Neural progenitor cell (in vitro differentiated cells): ENCODE measurements at regions not wholly inside any gene's neighbourhood (a gene's known extent, or its start where the extent isn't known, plus 50 kb on each side); places are given as distances from the start of the nearest gene placed in this dataset.
"Not testable (repeated sequence)": the region's sequence is repeated elsewhere in the genome, so short reads cannot be mapped to it uniquely, and the experiment has no call there.

Experiments
- DNase-seq: peaks from one replicate; pipeline ENCODE4 v3.0.0-alpha.2; 2016; ENCODE audit warnings: low spot score
- H2AFZ ChIP-seq: fragments of 200-600 bp; sonication (generic); replicated peaks from 2 replicates; pipeline ENCODE4 v1.6.1; 2016; ENCODE audit warnings: antibody characterized with exemption
- H3F3A ChIP-seq: fragments of 200-600 bp; sonication (generic); 2 replicates; pipeline ENCODE4 v1.6.1; 2016; ENCODE audit warnings: antibody characterized with exemption, low read depth
- H3K27ac ChIP-seq: fragments of 200-600 bp; sonication (generic); 2 replicates; pipeline ENCODE4 v1.5.1; 2016; ENCODE audit warnings: mild to moderate bottlenecking
- H3K27me3 ChIP-seq: fragments of 200-600 bp; sonication (generic); 2 replicates; pipeline ENCODE4 v1.6.1; 2016; ENCODE audit warnings: mild to moderate bottlenecking, moderate library complexity
- H3K36me3 ChIP-seq: fragments of 200-600 bp; sonication (generic); 2 replicates; pipeline ENCODE4 v1.5.1; 2016
- H3K4me1 ChIP-seq: fragments of 200-600 bp; sonication (generic); 2 replicates; pipeline ENCODE4 v1.6.1; 2016; ENCODE audit warnings: mixed run types
- H3K4me2 ChIP-seq: fragments of 200-600 bp; sonication (generic); 2 replicates; pipeline ENCODE4 v1.6.1; 2016
- H3K4me3 ChIP-seq: fragments of 200-600 bp; sonication (generic); 2 replicates; pipeline ENCODE4 v1.5.1; 2016
- H3K79me2 ChIP-seq: fragments of 200-600 bp; sonication (generic); 2 replicates; pipeline ENCODE4 v1.6.1; 2016; ENCODE audit warnings: low read depth
- H3K9ac ChIP-seq: fragments of 200-600 bp; sonication (generic); 2 replicates; pipeline ENCODE4 v1.6.1; 2016
- H3K9me3 ChIP-seq: fragments of 200-600 bp; sonication (generic); 2 replicates; pipeline ENCODE4 v1.5.1; 2016; ENCODE audit warnings: low read depth
- H4K20me1 ChIP-seq: fragments of 200-600 bp; sonication (generic); 2 replicates; pipeline ENCODE4 v1.6.1; 2016; ENCODE audit warnings: low read depth
- H3K27ac Mint-ChIP-seq: 3 replicates; pipeline ENCODE4 v1.8.0; 2021; ENCODE audit warnings: mixed read lengths
- H3K27me3 Mint-ChIP-seq: 2 replicates; pipeline ENCODE4 v1.8.0; 2022; ENCODE audit warnings: low read depth, mild to moderate bottlenecking, inconsistent platforms, moderate library complexity, mixed read lengths; ENCODE audit not compliant: insufficient read depth
- H3K36me3 Mint-ChIP-seq: 3 replicates; pipeline ENCODE4 v1.8.0; 2021; ENCODE audit warnings: mixed read lengths
- H3K4me1 Mint-ChIP-seq: 3 replicates; pipeline ENCODE4 v1.8.0; 2021; ENCODE audit warnings: mixed read lengths
- H3K4me3 Mint-ChIP-seq: 3 replicates; pipeline ENCODE4 v1.8.0; 2021; ENCODE audit warnings: mild to moderate bottlenecking, moderate library complexity, mixed read lengths
- H3K9me3 Mint-ChIP-seq: 3 replicates; pipeline ENCODE4 v1.8.0; 2020; ENCODE audit warnings: mixed read lengths
- EZH2 ChIP-seq: fragments of 200-600 bp; sonication (generic); IDR thresholded peaks from 2 replicates; pipeline ENCODE4 v1.6.1; 2017; ENCODE audit warnings: antibody characterized with exemption, mild to moderate bottlenecking, moderate library complexity
- EZH2phosphoT487 ChIP-seq: fragments of 200-600 bp; sonication (generic); IDR thresholded peaks from 2 replicates; pipeline ENCODE4 v1.6.1; 2017; ENCODE audit warnings: antibody characterized with exemption
- TF ChIP-seq, protein P1 (sequence below): fragments of 200-600 bp; sonication (generic); IDR thresholded peaks from 2 replicates; pipeline ENCODE4 v1.5.1; 2017; ENCODE audit warnings: antibody characterized with exemption, mild to moderate bottlenecking

- no peak overlapping the region for H3K4me3 Mint-ChIP-seq
- H3K4me1 Mint-ChIP-seq, result peaks cover 29% of the 10 kb centered on the region
- peaks cover 8% of the 10 kb centered on the region for H3K9me3 Mint-ChIP-seq
- no peak overlapping the region for H3K4me3 ChIP-seq
- no peak overlapping the region for H3K27ac Mint-ChIP-seq
- H3K79me2 ChIP-seq, result no peaks in the 10 kb centered on the region
- peaks cover 3% of the 10 kb centered on the region for H3K27me3 Mint-ChIP-seq
- peaks cover 23% of the 10 kb centered on the region for H3K4me1 ChIP-seq
- H3K4me2 ChIP-seq, result no peak overlapping the region
- no peak for DNase-seq
- TF ChIP-seq EZH2 (no peak), EZH2phosphoT487 (no peak)
- TF ChIP-seq, protein P1, sequence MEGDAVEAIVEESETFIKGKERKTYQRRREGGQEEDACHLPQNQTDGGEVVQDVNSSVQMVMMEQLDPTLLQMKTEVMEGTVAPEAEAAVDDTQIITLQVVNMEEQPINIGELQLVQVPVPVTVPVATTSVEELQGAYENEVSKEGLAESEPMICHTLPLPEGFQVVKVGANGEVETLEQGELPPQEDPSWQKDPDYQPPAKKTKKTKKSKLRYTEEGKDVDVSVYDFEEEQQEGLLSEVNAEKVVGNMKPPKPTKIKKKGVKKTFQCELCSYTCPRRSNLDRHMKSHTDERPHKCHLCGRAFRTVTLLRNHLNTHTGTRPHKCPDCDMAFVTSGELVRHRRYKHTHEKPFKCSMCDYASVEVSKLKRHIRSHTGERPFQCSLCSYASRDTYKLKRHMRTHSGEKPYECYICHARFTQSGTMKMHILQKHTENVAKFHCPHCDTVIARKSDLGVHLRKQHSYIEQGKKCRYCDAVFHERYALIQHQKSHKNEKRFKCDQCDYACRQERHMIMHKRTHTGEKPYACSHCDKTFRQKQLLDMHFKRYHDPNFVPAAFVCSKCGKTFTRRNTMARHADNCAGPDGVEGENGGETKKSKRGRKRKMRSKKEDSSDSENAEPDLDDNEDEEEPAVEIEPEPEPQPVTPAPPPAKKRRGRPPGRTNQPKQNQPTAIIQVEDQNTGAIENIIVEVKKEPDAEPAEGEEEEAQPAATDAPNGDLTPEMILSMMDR, result no peak
- no peaks in the 10 kb centered on the region for H3K9me3 ChIP-seq
- no peaks in the 10 kb centered on the region for H4K20me1 ChIP-seq
- no peaks in the 10 kb centered on the region for H3K27me3 ChIP-seq
- peaks cover 3% of the 10 kb centered on the region for H3K36me3 Mint-ChIP-seq
- H3K36me3 ChIP-seq, result no peaks in the 10 kb centered on the region
- H3K27ac ChIP-seq, result no peak overlapping the region
- H3F3A ChIP-seq, result peaks cover 30% of the 10 kb centered on the region
- H3K9ac ChIP-seq, result no peak overlapping the region
- H2AFZ ChIP-seq, result no peak overlapping the region
Observed at GRCh38 chr15:92847841-92848240, 52.3 kb upstream of the CHD2 start.

- peaks cover 3% of the 10 kb centered on the region for H3K36me3 Mint-ChIP-seq
- H3K4me3 ChIP-seq, result no peak overlapping the region
- H3K27ac Mint-ChIP-seq, result no peak overlapping the region
- H3K27me3 ChIP-seq, result no peaks in the 10 kb centered on the region
- peaks cover 27% of the 10 kb centered on the region for H3K4me1 ChIP-seq
- H3K4me3 Mint-ChIP-seq, result no peak overlapping the region
- no peak for DNase-seq
- no peaks in the 10 kb centered on the region for H3K79me2 ChIP-seq
- H3K9ac ChIP-seq, result no peak overlapping the region
- H2AFZ ChIP-seq, result no peak overlapping the region
- no peaks in the 10 kb centered on the region for H3K9me3 ChIP-seq
- no peaks in the 10 kb centered on the region for H3K36me3 ChIP-seq
- no peak overlapping the region for H3K4me2 ChIP-seq
- no peaks in the 10 kb centered on the region for H4K20me1 ChIP-seq
- H3K27me3 Mint-ChIP-seq, result peaks cover 3% of the 10 kb centered on the region
- peaks cover 26% of the 10 kb centered on the region for H3F3A ChIP-seq
- H3K27ac ChIP-seq, result no peak overlapping the region
- TF ChIP-seq EZH2, result no peak
- no peak for TF ChIP-seq EZH2phosphoT487
- TF ChIP-seq, protein P1, result no peak
- peaks cover 10% of the 10 kb centered on the region for H3K9me3 Mint-ChIP-seq
- peaks cover 28% of the 10 kb centered on the region for H3K4me1 Mint-ChIP-seq
Observed at GRCh38 chr15:92848464-92848851, 51.7 kb upstream of the CHD2 start.

GRCh38 chr15:92848852-92849598, 51.1 kb upstream of the CHD2 start:
- H3K4me2 ChIP-seq, result no peak overlapping the region
- no peaks in the 10 kb centered on the region for H3K9me3 ChIP-seq
- H3F3A ChIP-seq, result peaks cover 26% of the 10 kb centered on the region
- TF ChIP-seq, protein P1, result no peak
- TF ChIP-seq EZH2 (no peak), EZH2phosphoT487 (no peak)
- Mint-ChIP-seq H3K4me1 (peaks cover 25% of the 10 kb centered on the region), H3K4me3 (no peak overlapping the region), H3K9me3 (peaks cover 12% of the 10 kb centered on the region), H3K27me3 (peaks cover 3% of the 10 kb centered on the region), H3K27ac (peak overlapping the region; percentile 55), H3K36me3 (peaks cover 3% of the 10 kb centered on the region)
- no peaks in the 10 kb centered on the region for H3K36me3 ChIP-seq
- DNase-seq, result no peak
- H3K27ac ChIP-seq, result no peak overlapping the region
- no peak overlapping the region for H3K9ac ChIP-seq
- H3K27me3 ChIP-seq, result no peaks in the 10 kb centered on the region
- no peak overlapping the region for H2AFZ ChIP-seq
- H4K20me1 ChIP-seq, result no peaks in the 10 kb centered on the region
- H3K4me1 ChIP-seq, result peaks cover 27% of the 10 kb centered on the region
- H3K4me3 ChIP-seq, result no peak overlapping the region
- H3K79me2 ChIP-seq, result no peaks in the 10 kb centered on the region

DNA sequence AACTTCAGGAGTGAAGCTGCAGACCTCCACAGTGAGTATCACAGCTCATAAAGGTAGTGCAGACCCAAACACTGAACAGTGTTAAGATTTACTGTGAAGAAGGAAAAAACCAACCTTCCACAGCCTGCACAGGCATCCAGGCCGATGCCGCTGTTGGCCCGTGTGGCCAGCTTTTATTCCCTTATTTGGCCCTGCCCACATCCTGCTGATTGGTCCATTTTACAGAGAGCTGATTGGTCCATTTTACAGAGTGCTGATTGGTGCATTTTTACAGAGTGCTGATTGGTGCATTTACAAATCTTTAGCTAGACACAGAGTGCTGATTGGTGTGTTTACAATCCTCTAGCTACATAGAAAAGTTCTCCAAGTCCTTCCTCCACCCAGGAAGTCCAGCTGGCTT, 49.9 kb upstream of the CHD2 start:
- DNase-seq, H3K27ac Mint-ChIP-seq, H3K36me3 Mint-ChIP-seq, H3K79me2 ChIP-seq, H3K4me3 ChIP-seq, H3K36me3 ChIP-seq, H3K9me3 ChIP-seq, H3K27me3 ChIP-seq, H3K4me2 ChIP-seq, H2AFZ ChIP-seq, H3K4me3 Mint-ChIP-seq, H4K20me1 ChIP-seq, H3K27me3 Mint-ChIP-seq, H3K27ac ChIP-seq, H3K9ac ChIP-seq: not testable (repeated sequence)
- Histone ChIP-seq H3F3A (peaks cover 16% of the 10 kb centered on the region), H3K4me1 (peaks cover 21% of the 10 kb centered on the region)
- H3K4me1 Mint-ChIP-seq, result peaks cover 20% of the 10 kb centered on the region
- H3K9me3 Mint-ChIP-seq, result peaks cover 12% of the 10 kb centered on the region
